ENCODE measurements at regions not wholly inside any gene's neighbourhood (a gene's known extent, or its start where the extent isn't known, plus 50 kb on each side); places are given as distances from the start of the nearest gene placed in this dataset.
"Not testable (repeated sequence)": the region's sequence is repeated elsewhere in the genome, so short reads cannot be mapped to it uniquely, and the experiment has no call there.

- Histone ChIP-seq H3K9me3 (ENCODE audit: control insufficient read depth in 1 of 2, insufficient read depth in 1 of 2, low read depth in 1 of 2, low read length in 2 of 2) (peaks cover 0 to 16% of the 10 kb centered on the region in 2 experiments; a peak in 2 of 4 replicates), H3K9me2 (ENCODE audit: insufficient read depth) (no peaks in the 10 kb centered on the region), H3K27me3 (ENCODE audit: insufficient read depth, low read length) (no peaks in the 10 kb centered on the region), H2AFZ (ENCODE audit: low read depth, low read length, poor library complexity, severe bottlenecking) (no peak overlapping the region), H3K4me2 (ENCODE audit: low read length) (no peak overlapping the region), H3K4me1 (ENCODE audit: control insufficient read depth in 1 of 2, insufficient read depth in 2 of 2, low read length in 2 of 2) (no peaks in the 10 kb centered on the region), H3K4me3 (replicated peaks in 1 of 2; ENCODE audit: low read depth in 1 of 2, low read length in 2 of 2) (no peak overlapping the region), H3K36me3 (ENCODE audit: control insufficient read depth in 1 of 2, insufficient read depth in 2 of 2, low read length in 2 of 2) (no peaks in the 10 kb centered on the region), H3K9ac (ENCODE audit: low read length) (no peak overlapping the region), H4K20me1 (ENCODE audit: insufficient read depth) (no peaks in the 10 kb centered on the region), H3K79me2 (ENCODE audit: insufficient read depth, low read length) (no peaks in the 10 kb centered on the region), H3K27ac (ENCODE audit: low read depth, low read length) (no peak overlapping the region)
- ATAC-seq: no peak
- ChIA-PET CTCF (no interaction called here), POLR2A (no interaction called here), RAD21 (ENCODE audit: low non-redundant PET in 1 of 2, low total read pairs in 2 of 2, uncharacterized antibody in 2 of 2, unreplicated experiment in 2 of 2) (no interaction called here)
- TF ChIP-seq POLR2A (IDR thresholded peaks at IDR 0.05; ENCODE audit: borderline replicate concordance, extremely low read depth, insufficient read depth, insufficient read length): no peak
- TF ChIP-seq SP1 (IDR thresholded peaks at IDR 0.05; ENCODE audit: low read depth): no peak
- TF ChIP-seq CBX3 (IDR thresholded peaks at IDR 0.05; ENCODE audit: low read depth): no peak
- no peak for TF ChIP-seq ELF1 (IDR thresholded peaks at IDR 0.05; ENCODE audit: borderline replicate concordance, low read depth)
- no peak for TF ChIP-seq REST (IDR thresholded peaks at IDR 0.05; ENCODE audit: low read depth)
- TF ChIP-seq SIN3A (IDR thresholded peaks at IDR 0.05; ENCODE audit: low read depth): no peak
- TF ChIP-seq ZNF274 (IDR thresholded peaks at IDR 0.05; ENCODE audit: low read depth, low read length): no peak
- no peak for TF ChIP-seq ZBTB33 (IDR thresholded peaks at IDR 0.05; ENCODE audit: extremely low read depth, insufficient replicate concordance, low read length)
- no peak for TF ChIP-seq POLR2AphosphoS5 (IDR thresholded peaks at IDR 0.05; ENCODE audit: low read depth, low read length)
- intact Hi-C loops (cut with micrococcal nuclease): no loop called here
- DNase-seq (ENCODE audit: low read depth, low spot score): no peak
- no TSS peak for BruUV-seq (replicated peaks)
Observed at GRCh38 chr12:33519566-33519965, 79.9 kb upstream of the SYT10 start.

- H3K4me2 ChIP-seq (ENCODE audit: low read length); RAD21 ChIA-PET (ENCODE audit: low non-redundant PET in 1 of 2, low total read pairs in 2 of 2, uncharacterized antibody in 2 of 2, unreplicated experiment in 2 of 2); H3K36me3 ChIP-seq (ENCODE audit: control insufficient read depth in 1 of 2, insufficient read depth in 2 of 2, low read length in 2 of 2); H3K9me2 ChIP-seq (ENCODE audit: insufficient read depth); intact Hi-C loops (cut with micrococcal nuclease); H2AFZ ChIP-seq (ENCODE audit: low read depth, low read length, poor library complexity, severe bottlenecking); H3K4me3 ChIP-seq (replicated peaks in 1 of 2; ENCODE audit: low read depth in 1 of 2, low read length in 2 of 2); H3K27me3 ChIP-seq (ENCODE audit: insufficient read depth, low read length); H3K27ac ChIP-seq (ENCODE audit: low read depth, low read length); ATAC-seq; H4K20me1 ChIP-seq (ENCODE audit: insufficient read depth); H3K79me2 ChIP-seq (ENCODE audit: insufficient read depth, low read length); BruUV-seq (replicated peaks); H3K4me1 ChIP-seq (ENCODE audit: control insufficient read depth in 1 of 2, insufficient read depth in 2 of 2, low read length in 2 of 2); H3K9ac ChIP-seq (ENCODE audit: low read length); CTCF ChIA-PET; POLR2A ChIA-PET; DNase-seq (ENCODE audit: low read depth, low spot score): not testable (repeated sequence)
- H3K9me3 ChIP-seq (ENCODE audit: control insufficient read depth in 1 of 2, insufficient read depth in 1 of 2, low read depth in 1 of 2, low read length in 2 of 2): peaks cover 0 to 14% of the 10 kb centered on the region in 2 experiments; a peak in 2 of 4 replicates
Observed at GRCh38 chr12:33520505-33521302, 81.1 kb upstream of the SYT10 start.

Data from HCT116 (cell line).